ENCODE measurements at regions not wholly inside any gene's neighbourhood (a gene's known extent, or its start where the extent isn't known, plus 50 kb on each side); places are given as distances from the start of the nearest gene placed in this dataset.

GRCh38 chr12:115712676-115713075, 564.8 kb downstream of the MED13L start:
- H4K20me1 ChIP-seq (ENCODE audit: low read length), result no peaks in the 10 kb centered on the region
- H3K36me3 ChIP-seq (ENCODE audit: low read depth, low read length), result no peaks in the 10 kb centered on the region
- no peak for TF ChIP-seq EZH2phosphoT487 (IDR thresholded peaks at IDR 0.05; ENCODE audit: borderline replicate concordance, low read length)
- TF ChIP-seq CTCF (conservative IDR thresholded peaks at IDR 0.05; ENCODE audit: low read depth, low read length), result no peak
- TF ChIP-seq EZH2 (IDR thresholded peaks at IDR 0.05; ENCODE audit: low read length, unreplicated experiment), result no peak
- H3K27ac ChIP-seq (ENCODE audit: low read length), result no peak overlapping the region
- H2AFZ ChIP-seq (ENCODE audit: low read length), result no peak overlapping the region
- H3K9ac ChIP-seq (ENCODE audit: low read length), result no peak overlapping the region
- no peaks in the 10 kb centered on the region for H3F3A ChIP-seq (ENCODE audit: low read length, unreplicated experiment)
- ATAC-seq (no peak), DNase-seq (no peak)
- no TSS peak for BruUV-seq (replicated peaks)
- intact Hi-C loops (cut with micrococcal nuclease), result no loop called here
- H3K4me2 ChIP-seq (ENCODE audit: low read length), result no peak overlapping the region
- no peaks in the 10 kb centered on the region for H3K9me2 ChIP-seq (replicated peaks; ENCODE audit: low read length)
- H3K4me1 ChIP-seq (ENCODE audit: insufficient read depth, low read length), result no peaks in the 10 kb centered on the region
- ChIA-PET CTCF (no interaction called here), POLR2A (ENCODE audit: unreplicated experiment) (no interaction called here)
- H3K27me3 ChIP-seq (ENCODE audit: low read length), result peaks cover 56% of the 10 kb centered on the region
- H3K4me3 ChIP-seq (ENCODE audit: low read length), result no peak overlapping the region
- no peaks in the 10 kb centered on the region for H3K79me2 ChIP-seq (ENCODE audit: low read length)
- no peaks in the 10 kb centered on the region for H3K9me3 ChIP-seq (ENCODE audit: low read length)

- Histone ChIP-seq H3K4me2 (ENCODE audit: low read length) (no peak overlapping the region), H3K9me3 (ENCODE audit: low read length) (no peaks in the 10 kb centered on the region), H4K20me1 (ENCODE audit: low read length) (no peaks in the 10 kb centered on the region), H3K9me2 (replicated peaks; ENCODE audit: low read length) (no peaks in the 10 kb centered on the region), H3K27ac (ENCODE audit: low read length) (no peak overlapping the region), H3K27me3 (ENCODE audit: low read length) (peaks cover 60% of the 10 kb centered on the region), H3K36me3 (ENCODE audit: low read depth, low read length) (no peaks in the 10 kb centered on the region), H3K4me3 (ENCODE audit: low read length) (no peak overlapping the region), H3K79me2 (ENCODE audit: low read length) (no peaks in the 10 kb centered on the region), H3F3A (ENCODE audit: low read length, unreplicated experiment) (no peaks in the 10 kb centered on the region), H3K4me1 (ENCODE audit: insufficient read depth, low read length) (no peaks in the 10 kb centered on the region), H3K9ac (ENCODE audit: low read length) (no peak overlapping the region), H2AFZ (ENCODE audit: low read length) (no peak overlapping the region)
- BruUV-seq (replicated peaks), result no TSS peak
- no peak for TF ChIP-seq EZH2phosphoT487 (IDR thresholded peaks at IDR 0.05; ENCODE audit: borderline replicate concordance, low read length)
- no peak for TF ChIP-seq CTCF (conservative IDR thresholded peaks at IDR 0.05; ENCODE audit: low read depth, low read length)
- TF ChIP-seq EZH2 (IDR thresholded peaks at IDR 0.05; ENCODE audit: low read length, unreplicated experiment), result no peak
- POLR2A ChIA-PET (ENCODE audit: unreplicated experiment), result interaction anchor here (0.8 kb wide), 1 partner anchor 20 kb away, joined by 3 read pairs; no protein-coding TSS in a partner anchor
- CTCF ChIA-PET, result no interaction called here
- ATAC-seq (peak; percentile 80), DNase-seq (peak; percentile 55)
- intact Hi-C loops (cut with micrococcal nuclease), result no loop called here
Observed at GRCh38 chr12:115710104-115710564, 567.4 kb downstream of the MED13L start.

- H3K9me2 ChIP-seq (replicated peaks; ENCODE audit: low read length), result no peaks in the 10 kb centered on the region
- ChIA-PET POLR2A (ENCODE audit: unreplicated experiment) (interaction anchor here (0.8 kb wide), 1 partner anchor 21 kb away, joined by 3 read pairs; no protein-coding TSS in a partner anchor), CTCF (no interaction called here)
- H3K4me3 ChIP-seq (ENCODE audit: low read length), result no peak overlapping the region
- H3K27ac ChIP-seq (ENCODE audit: low read length), result no peak overlapping the region
- H3K27me3 ChIP-seq (ENCODE audit: low read length), result peaks cover 55% of the 10 kb centered on the region
- intact Hi-C loops (cut with micrococcal nuclease), result no loop called here
- H3K9me3 ChIP-seq (ENCODE audit: low read length), result no peaks in the 10 kb centered on the region
- no peaks in the 10 kb centered on the region for H3K4me1 ChIP-seq (ENCODE audit: insufficient read depth, low read length)
- no peak for DNase-seq
- no peaks in the 10 kb centered on the region for H3K79me2 ChIP-seq (ENCODE audit: low read length)
- TF ChIP-seq EZH2phosphoT487 (IDR thresholded peaks at IDR 0.05; ENCODE audit: borderline replicate concordance, low read length) (no peak), EZH2 (IDR thresholded peaks at IDR 0.05; ENCODE audit: low read length, unreplicated experiment) (no peak), CTCF (conservative IDR thresholded peaks at IDR 0.05; ENCODE audit: low read depth, low read length) (no peak)
- H4K20me1 ChIP-seq (ENCODE audit: low read length), result no peaks in the 10 kb centered on the region
- no peaks in the 10 kb centered on the region for H3F3A ChIP-seq (ENCODE audit: low read length, unreplicated experiment)
- no peaks in the 10 kb centered on the region for H3K36me3 ChIP-seq (ENCODE audit: low read depth, low read length)
- H3K4me2 ChIP-seq (ENCODE audit: low read length), result no peak overlapping the region
- ATAC-seq, result no peak
- H2AFZ ChIP-seq (ENCODE audit: low read length), result no peak overlapping the region
- H3K9ac ChIP-seq (ENCODE audit: low read length), result no peak overlapping the region
- no TSS peak for BruUV-seq (replicated peaks)
Observed at GRCh38 chr12:115709540-115710011, 567.9 kb downstream of the MED13L start.
